HG03439 (cell line): ENCODE measurements at regions not wholly inside any gene's neighbourhood (a gene's known extent, or its start where the extent isn't known, plus 50 kb on each side); places are given as distances from the start of the nearest gene placed in this dataset.
"Not testable (repeated sequence)": the region's sequence is repeated elsewhere in the genome, so short reads cannot be mapped to it uniquely, and the experiment has no call there.

Experiments
- ATAC-seq: cut with Tn5 transposase; IDR thresholded peaks from one replicate; pipeline ENCODE4 v1.9.1; 2021; ENCODE audit warnings: mild to moderate bottlenecking, moderate library complexity; ENCODE audit not compliant: unreplicated experiment

GRCh38 chr20:51193066-51193772 lies 170.3 kb upstream of the KCNG1 start:
- no peak for ATAC-seq

GRCh38 chr20:51190783-51191180 lies 167.9 kb upstream of the KCNG1 start:
- no peak for ATAC-seq

- no peak for ATAC-seq
These were observed 167.2 kb upstream of the KCNG1 start for GRCh38 chr20:51189814-51190782.

GRCh38 chr20:51188941-51189340 lies 166.0 kb upstream of the KCNG1 start:
- ATAC-seq = no peak

- no peak for ATAC-seq
These were observed 164.4 kb upstream of the KCNG1 start for GRCh38 chr20:51187261-51187660.

- no peak for ATAC-seq
These were observed 163.0 kb upstream of the KCNG1 start for GRCh38 chr20:51185861-51186260.

- ATAC-seq = no peak
These were observed 162.4 kb upstream of the KCNG1 start for GRCh38 chr20:51185277-51185676.

- no peak for ATAC-seq
These were observed 161.4 kb upstream of the KCNG1 start for GRCh38 chr20:51184289-51184688.

- no peak for ATAC-seq
These were observed 160.5 kb upstream of the KCNG1 start for GRCh38 chr20:51183451-51183850.

GRCh38 chr20:51182571-51182970 lies 159.7 kb upstream of the KCNG1 start:
- no peak for ATAC-seq

- ATAC-seq = no peak
These were observed 155.2 kb upstream of the KCNG1 start for GRCh38 chr20:51178153-51178552.

GRCh38 chr20:51176876-51177275 lies 154.0 kb upstream of the KCNG1 start:
- no peak for ATAC-seq

- ATAC-seq = no peak
These were observed 153.5 kb upstream of the KCNG1 start for GRCh38 chr20:51176446-51176845.

GRCh38 chr20:51175724-51176123 lies 152.8 kb upstream of the KCNG1 start:
- ATAC-seq = no peak

- no peak for ATAC-seq
These were observed 152.2 kb upstream of the KCNG1 start for GRCh38 chr20:51175156-51175555.

- no peak for ATAC-seq
These were observed 151.6 kb upstream of the KCNG1 start for GRCh38 chr20:51174536-51174935.

- no peak for ATAC-seq
These were observed 149.9 kb upstream of the KCNG1 start for GRCh38 chr20:51172558-51173428.

GRCh38 chr20:51171141-51171540 lies 148.2 kb upstream of the KCNG1 start:
- no peak for ATAC-seq

GRCh38 chr20:51169813-51170212 lies 146.9 kb upstream of the KCNG1 start:
- ATAC-seq = no peak

- ATAC-seq = not testable (repeated sequence)
These were observed 145.0 kb upstream of the KCNG1 start for GRCh38 chr20:51167911-51168310.

- ATAC-seq = no peak
These were observed 143.6 kb upstream of the KCNG1 start for GRCh38 chr20:51166489-51166888.
